Lung (tissue), 11 donors: ENCODE measurements at regions not wholly inside any gene's neighbourhood (a gene's known extent, or its start where the extent isn't known, plus 50 kb on each side); places are given as distances from the start of the nearest gene placed in this dataset.

Experiments used
- ATAC-seq: fragments of 200-7000 bp; cut with Tn5 transposase; one replicate; pipeline ENCODE4 v1.9.1; 2020; ENCODE audit warnings: moderate number of reproducible peaks; ENCODE audit not compliant: insufficient read depth, low FRiP score
- DNase-seq, 3 donors: peaks; one replicate each; pipeline ENCODE4 v3.0.0-alpha.2; 2013 to 2017
- H3K27ac ChIP-seq, 2 donors: one replicate each; pipeline ENCODE4 v1.5.1; 2013; ENCODE audit warnings: mild to moderate bottlenecking in 2 of 2, moderate library complexity in 2 of 2, control low read depth in 1 of 2, inconsistent platforms in 1 of 2, low read depth in 1 of 2, low read length in 1 of 2
- H3K27me3 ChIP-seq, 3 donors: one replicate each; pipeline ENCODE4 v1.5.1; 2013; ENCODE audit warnings: low read length in 2 of 3; ENCODE audit not compliant: control insufficient read depth in 3 of 3, insufficient read depth in 3 of 3
- H3K36me3 ChIP-seq, 4 donors: one replicate each; pipeline ENCODE4 v1.5.1; 2013; ENCODE audit warnings: low read length in 4 of 4, mild to moderate bottlenecking in 1 of 4, moderate library complexity in 1 of 4; ENCODE audit not compliant: control insufficient read depth in 4 of 4, insufficient read depth in 4 of 4
- H3K4me1 ChIP-seq, 5 donors: one replicate each; pipeline ENCODE4 v1.5.1; 2013; ENCODE audit warnings: low read length in 5 of 5, mild to moderate bottlenecking in 2 of 5, moderate library complexity in 1 of 5; ENCODE audit not compliant: control insufficient read depth in 5 of 5, insufficient read depth in 5 of 5
- H3K4me3 ChIP-seq: one replicate; pipeline ENCODE4 v1.5.1; 2013; ENCODE audit warnings: mild to moderate bottlenecking, control low read depth, moderate library complexity
- H3K9ac ChIP-seq, 2 donors: one replicate each; pipeline ENCODE4 v1.5.1; 2013; ENCODE audit warnings: low read length in 2 of 2, control low read depth in 1 of 2; ENCODE audit not compliant: insufficient read depth in 1 of 2
- H3K9me3 ChIP-seq, 4 donors: one replicate each; pipeline ENCODE4 v1.5.1; 2013; ENCODE audit warnings: low read length in 3 of 4, mild to moderate bottlenecking in 1 of 4, moderate library complexity in 1 of 4; ENCODE audit not compliant: control insufficient read depth in 4 of 4, insufficient read depth in 3 of 4
- WGBS, 2 donors: extraction: QIAGEN DNeasy Blood & Tissue Kit; methylation state at CpG; one replicate each; pipeline ENCODE4 v1.1.7; 2013; 5-methylcytosine and 5-hydroxymethylcytosine counted together
- TF ChIP-seq, protein P1 (sequence below): IDR thresholded peaks from 2 replicates; pipeline ENCODE4 v1.5.1; 2012; ENCODE audit warnings: mild to moderate bottlenecking; ENCODE audit errors: control extremely low read depth, extremely low read depth
- donor health status: control.
- donor health status: control.
- donor health status: Bipolar disorder and iron deficiency.
- donor health status: healthy.
- donor health status: DM: yes; HTN: yes; CAD: no.

DNA sequence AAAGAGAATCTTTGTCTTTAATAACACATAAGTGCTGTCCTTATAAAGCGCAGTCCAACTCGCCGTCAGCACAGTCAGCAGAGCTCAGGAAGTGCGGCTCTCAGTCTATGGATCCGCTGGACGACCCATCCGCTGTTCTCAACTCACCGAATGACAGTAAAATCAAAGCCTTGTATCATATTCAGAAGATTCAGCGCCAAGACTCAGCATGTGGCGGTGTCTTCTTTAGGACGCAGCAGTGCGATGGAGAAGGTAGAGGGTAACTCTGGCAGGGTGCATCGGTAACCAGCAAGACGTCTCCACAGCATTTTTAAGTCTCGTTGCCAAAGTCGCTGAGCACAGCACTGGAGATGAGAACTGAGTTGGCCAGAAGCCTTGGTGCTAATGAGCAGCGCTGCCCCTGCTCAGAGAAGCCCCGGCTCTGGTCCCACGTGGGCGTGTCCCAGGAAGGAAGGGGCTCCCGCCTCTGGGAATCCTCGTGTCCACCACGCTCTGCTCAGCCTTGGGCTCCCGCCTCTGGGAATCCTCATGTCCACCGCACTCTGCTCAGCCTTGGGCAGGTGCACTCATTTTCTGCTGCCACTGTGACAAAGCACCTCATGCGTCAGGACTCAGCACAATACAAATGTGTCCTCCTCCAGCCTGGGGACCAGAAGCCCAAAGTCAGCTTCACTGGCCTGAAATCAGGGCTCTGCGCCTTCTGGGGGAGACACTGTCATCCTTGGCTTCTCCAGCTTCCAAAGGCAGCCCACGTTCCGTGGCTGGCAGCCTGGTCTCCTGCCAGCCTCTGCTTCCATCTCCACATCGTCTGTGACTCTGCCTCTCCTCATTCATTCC, 238.0 kb upstream of the SALL3 start:
- no peaks in the 10 kb centered on the region for H3K36me3 ChIP-seq
- no peak overlapping the region for H3K27ac ChIP-seq
- no peak overlapping the region for H3K9ac ChIP-seq
- H3K4me1 ChIP-seq: no peaks in the 10 kb centered on the region
- no peak overlapping the region for H3K4me3 ChIP-seq
- no peaks in the 10 kb centered on the region for H3K27me3 ChIP-seq
- peak in 2 of 3 donors; percentile 10 to 18 for DNase-seq
- TF ChIP-seq, protein P1, sequence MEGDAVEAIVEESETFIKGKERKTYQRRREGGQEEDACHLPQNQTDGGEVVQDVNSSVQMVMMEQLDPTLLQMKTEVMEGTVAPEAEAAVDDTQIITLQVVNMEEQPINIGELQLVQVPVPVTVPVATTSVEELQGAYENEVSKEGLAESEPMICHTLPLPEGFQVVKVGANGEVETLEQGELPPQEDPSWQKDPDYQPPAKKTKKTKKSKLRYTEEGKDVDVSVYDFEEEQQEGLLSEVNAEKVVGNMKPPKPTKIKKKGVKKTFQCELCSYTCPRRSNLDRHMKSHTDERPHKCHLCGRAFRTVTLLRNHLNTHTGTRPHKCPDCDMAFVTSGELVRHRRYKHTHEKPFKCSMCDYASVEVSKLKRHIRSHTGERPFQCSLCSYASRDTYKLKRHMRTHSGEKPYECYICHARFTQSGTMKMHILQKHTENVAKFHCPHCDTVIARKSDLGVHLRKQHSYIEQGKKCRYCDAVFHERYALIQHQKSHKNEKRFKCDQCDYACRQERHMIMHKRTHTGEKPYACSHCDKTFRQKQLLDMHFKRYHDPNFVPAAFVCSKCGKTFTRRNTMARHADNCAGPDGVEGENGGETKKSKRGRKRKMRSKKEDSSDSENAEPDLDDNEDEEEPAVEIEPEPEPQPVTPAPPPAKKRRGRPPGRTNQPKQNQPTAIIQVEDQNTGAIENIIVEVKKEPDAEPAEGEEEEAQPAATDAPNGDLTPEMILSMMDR: no peak
- WGBS, 2 donors: 83 to 84% methylated on average over 28 to 30 of the region's 30 CpGs
- H3K9me3 ChIP-seq: peaks cover 0 to 2% (median 0%) of the 10 kb centered on the region in 4 donors
- no peak for ATAC-seq

DNA sequence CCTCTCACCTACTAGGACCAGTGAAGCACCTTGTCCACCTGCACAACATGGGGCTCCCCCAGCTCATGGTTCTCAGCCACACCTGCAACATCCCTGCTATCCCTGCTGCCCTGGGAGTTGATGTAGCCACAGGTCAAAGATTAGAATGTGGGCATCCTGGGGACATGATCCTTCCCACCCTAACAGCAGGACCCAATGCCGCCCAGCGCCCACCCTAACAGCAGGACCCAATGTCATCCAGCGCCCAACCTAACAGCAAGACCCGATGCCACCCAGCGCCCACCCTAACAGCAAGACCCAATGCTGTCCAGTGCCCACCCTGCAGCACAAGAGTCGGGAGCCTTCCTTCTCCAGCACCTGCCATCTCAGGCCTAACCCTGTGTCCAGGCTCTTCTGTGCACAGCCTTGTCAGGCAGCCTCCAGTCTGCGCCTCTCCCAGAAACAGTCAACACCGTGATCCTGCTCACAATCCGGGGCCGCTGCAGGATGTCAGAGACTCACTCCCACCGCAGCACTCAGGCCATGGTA, 237.3 kb upstream of the SALL3 start:
- no peak overlapping the region for H3K27ac ChIP-seq
- TF ChIP-seq, protein P1: no peak
- H3K27me3 ChIP-seq: peaks cover 0 to 2% (median 0%) of the 10 kb centered on the region in 3 donors
- 84 to 90% methylated on average over 11 of the region's 11 CpGs for WGBS, 2 donors
- H3K4me3 ChIP-seq: no peak overlapping the region
- ATAC-seq (no peak), DNase-seq (no peak)
- H3K9me3 ChIP-seq: peaks cover 0 to 2% (median 0%) of the 10 kb centered on the region in 4 donors
- H3K36me3 ChIP-seq: no peaks in the 10 kb centered on the region
- no peak overlapping the region for H3K9ac ChIP-seq
- H3K4me1 ChIP-seq: no peaks in the 10 kb centered on the region

DNA sequence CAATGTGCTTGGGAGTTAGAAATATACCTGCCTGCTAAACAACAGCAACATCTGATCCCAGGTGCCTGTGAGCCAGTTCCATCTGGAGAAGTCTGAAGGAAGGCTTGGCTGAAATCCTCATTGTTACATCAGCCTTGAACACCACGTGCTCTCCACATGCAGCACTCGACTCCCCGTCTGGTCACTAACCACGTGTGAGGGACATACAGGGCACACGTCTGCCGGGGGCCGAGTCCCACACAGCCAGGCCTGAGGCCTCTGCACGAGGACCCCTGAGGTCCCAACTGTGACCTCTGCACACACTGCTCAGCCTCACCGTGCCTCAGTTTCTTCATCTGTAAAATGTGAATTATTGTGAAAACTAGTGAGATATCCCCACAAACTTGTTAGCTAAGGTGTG, 236.5 kb upstream of the SALL3 start:
- no peak for DNase-seq
- Histone ChIP-seq H3K36me3 (no peaks in the 10 kb centered on the region), H3K27ac (no peak overlapping the region), H3K27me3 (peaks cover 0 to 3% (median 2%) of the 10 kb centered on the region in 3 donors), H3K9me3 (peaks cover 0 to 2% (median 0%) of the 10 kb centered on the region in 4 donors), H3K9ac (no peak overlapping the region), H3K4me1 (no peaks in the 10 kb centered on the region), H3K4me3 (no peak overlapping the region)
- TF ChIP-seq, protein P1: no peak
- 85 to 92% methylated on average over 9 of the region's 9 CpGs for whole genome bisulfite sequencing, 2 donors
- ATAC-seq: no peak
